ENCODE measurements at regions not wholly inside any gene's neighbourhood (a gene's known extent, or its start where the extent isn't known, plus 50 kb on each side); places are given as distances from the start of the nearest gene placed in this dataset.
A peak's percentile ranks its signal among the peaks of the same experiment; 100 is the strongest.

GRCh38 chr13:48838193-48838973 is 137.3 kb upstream of the FNDC3A start:
- H3K9me3 Mint-ChIP-seq: peaks cover 14% of the 10 kb centered on the region
- H3K4me1 Mint-ChIP-seq (ENCODE audit: low read depth): no peaks in the 10 kb centered on the region
- intact Hi-C loops (cut with micrococcal nuclease): no loop called here
- peaks cover 33% of the 10 kb centered on the region for H3K27me3 Mint-ChIP-seq (ENCODE audit: low read depth)
- no peak for DNase-seq (ENCODE audit: low spot score)
- H3K27ac Mint-ChIP-seq: no peak overlapping the region
- no peaks in the 10 kb centered on the region for H3K36me3 Mint-ChIP-seq (ENCODE audit: low read depth)
- H3K4me3 Mint-ChIP-seq (ENCODE audit: low read depth): no peak overlapping the region

GRCh38 chr13:48839171-48839570 is 136.5 kb upstream of the FNDC3A start:
- H3K27me3 Mint-ChIP-seq (ENCODE audit: low read depth): peaks cover 33% of the 10 kb centered on the region
- no peaks in the 10 kb centered on the region for H3K4me1 Mint-ChIP-seq (ENCODE audit: low read depth)
- intact Hi-C loops (cut with micrococcal nuclease): no loop called here
- no peaks in the 10 kb centered on the region for H3K36me3 Mint-ChIP-seq (ENCODE audit: low read depth)
- H3K9me3 Mint-ChIP-seq: peaks cover 7% of the 10 kb centered on the region
- no peak overlapping the region for H3K27ac Mint-ChIP-seq
- no peak overlapping the region for H3K4me3 Mint-ChIP-seq (ENCODE audit: low read depth)
- no peak for DNase-seq (ENCODE audit: low spot score)

- Mint-ChIP-seq H3K4me3 (ENCODE audit: low read depth) (no peak overlapping the region), H3K27me3 (ENCODE audit: low read depth) (peaks cover 33% of the 10 kb centered on the region), H3K27ac (no peak overlapping the region), H3K9me3 (peaks cover 3% of the 10 kb centered on the region), H3K36me3 (ENCODE audit: low read depth) (no peaks in the 10 kb centered on the region), H3K4me1 (ENCODE audit: low read depth) (no peaks in the 10 kb centered on the region)
- DNase-seq (ENCODE audit: low spot score): no peak
- intact Hi-C loops (cut with micrococcal nuclease): no loop called here
These were observed 135.3 kb upstream of the FNDC3A start for GRCh38 chr13:48840366-48840765.

- peaks cover 32% of the 10 kb centered on the region for H3K27me3 Mint-ChIP-seq (ENCODE audit: low read depth)
- DNase-seq (ENCODE audit: low spot score): no peak
- H3K36me3 Mint-ChIP-seq (ENCODE audit: low read depth): no peaks in the 10 kb centered on the region
- intact Hi-C loops (cut with micrococcal nuclease): no loop called here
- H3K4me3 Mint-ChIP-seq (ENCODE audit: low read depth): no peak overlapping the region
- no peaks in the 10 kb centered on the region for H3K9me3 Mint-ChIP-seq
- no peak overlapping the region for H3K27ac Mint-ChIP-seq
- no peaks in the 10 kb centered on the region for H3K4me1 Mint-ChIP-seq (ENCODE audit: low read depth)
These were observed 133.4 kb upstream of the FNDC3A start for GRCh38 chr13:48842316-48842715.

GRCh38 chr13:48843630-48844380 is 131.9 kb upstream of the FNDC3A start:
- intact Hi-C loops (cut with micrococcal nuclease): no loop called here
- no peak for DNase-seq (ENCODE audit: low spot score)
- Mint-ChIP-seq H3K27ac (no peak overlapping the region), H3K9me3 (no peaks in the 10 kb centered on the region), H3K27me3 (ENCODE audit: low read depth) (peaks cover 33% of the 10 kb centered on the region), H3K4me1 (ENCODE audit: low read depth) (no peaks in the 10 kb centered on the region), H3K36me3 (ENCODE audit: low read depth) (no peaks in the 10 kb centered on the region), H3K4me3 (ENCODE audit: low read depth) (no peak overlapping the region)

GRCh38 chr13:48844676-48845075 is 131.0 kb upstream of the FNDC3A start:
- Mint-ChIP-seq H3K27ac (no peak overlapping the region), H3K9me3 (no peaks in the 10 kb centered on the region), H3K4me1 (ENCODE audit: low read depth) (no peaks in the 10 kb centered on the region), H3K4me3 (ENCODE audit: low read depth) (no peak overlapping the region), H3K36me3 (ENCODE audit: low read depth) (no peaks in the 10 kb centered on the region), H3K27me3 (ENCODE audit: low read depth) (peaks cover 36% of the 10 kb centered on the region)
- intact Hi-C loops (cut with micrococcal nuclease): no loop called here
- no peak for DNase-seq (ENCODE audit: low spot score)

- Mint-ChIP-seq H3K27ac (no peak overlapping the region), H3K36me3 (ENCODE audit: low read depth) (no peaks in the 10 kb centered on the region), H3K27me3 (ENCODE audit: low read depth) (peaks cover 27% of the 10 kb centered on the region), H3K4me3 (ENCODE audit: low read depth) (no peak overlapping the region), H3K4me1 (ENCODE audit: low read depth) (peaks cover 22% of the 10 kb centered on the region), H3K9me3 (no peaks in the 10 kb centered on the region)
- DNase-seq (ENCODE audit: low spot score): no peak
- intact Hi-C loops (cut with micrococcal nuclease): no loop called here
These were observed 126.2 kb upstream of the FNDC3A start for GRCh38 chr13:48849515-48849914.

- intact Hi-C loops (cut with micrococcal nuclease): loop anchor here (5.0 kb wide), 1 partner anchor 41 kb away; no protein-coding TSS in a partner anchor
- Mint-ChIP-seq H3K4me1 (ENCODE audit: low read depth) (peaks cover 22% of the 10 kb centered on the region), H3K9me3 (no peaks in the 10 kb centered on the region), H3K27me3 (ENCODE audit: low read depth) (peaks cover 27% of the 10 kb centered on the region), H3K27ac (no peak overlapping the region), H3K36me3 (ENCODE audit: low read depth) (no peaks in the 10 kb centered on the region), H3K4me3 (ENCODE audit: low read depth) (no peak overlapping the region)
- no peak for DNase-seq (ENCODE audit: low spot score)
These were observed 124.0 kb upstream of the FNDC3A start for GRCh38 chr13:48851707-48852106.

- peaks cover 22% of the 10 kb centered on the region for H3K27me3 Mint-ChIP-seq (ENCODE audit: low read depth)
- H3K9me3 Mint-ChIP-seq: no peaks in the 10 kb centered on the region
- no peak for DNase-seq (ENCODE audit: low spot score)
- H3K36me3 Mint-ChIP-seq (ENCODE audit: low read depth): no peaks in the 10 kb centered on the region
- intact Hi-C loops (cut with micrococcal nuclease): loop anchor here (5.0 kb wide), 1 partner anchor 39 kb away; no protein-coding TSS in a partner anchor
- H3K4me3 Mint-ChIP-seq (ENCODE audit: low read depth): no peak overlapping the region
- H3K27ac Mint-ChIP-seq: peak overlapping the region; percentile 10
- peaks cover 25% of the 10 kb centered on the region for H3K4me1 Mint-ChIP-seq (ENCODE audit: low read depth)
These were observed 122.6 kb upstream of the FNDC3A start for GRCh38 chr13:48852911-48853727.

GRCh38 chr13:48853728-48854102 is 122.0 kb upstream of the FNDC3A start:
- H3K27me3 Mint-ChIP-seq (ENCODE audit: low read depth): peaks cover 23% of the 10 kb centered on the region
- no peaks in the 10 kb centered on the region for H3K9me3 Mint-ChIP-seq
- H3K36me3 Mint-ChIP-seq (ENCODE audit: low read depth): no peaks in the 10 kb centered on the region
- peaks cover 30% of the 10 kb centered on the region for H3K4me1 Mint-ChIP-seq (ENCODE audit: low read depth)
- H3K27ac Mint-ChIP-seq: peak overlapping the region; percentile 20
- intact Hi-C loops (cut with micrococcal nuclease): loop anchor here (5.0 kb wide), 1 partner anchor 39 kb away; no protein-coding TSS in a partner anchor
- H3K4me3 Mint-ChIP-seq (ENCODE audit: low read depth): no peak overlapping the region
- DNase-seq (ENCODE audit: low spot score): no peak

GRCh38 chr13:48857576-48857975 is 118.1 kb upstream of the FNDC3A start:
- Mint-ChIP-seq H3K36me3 (ENCODE audit: low read depth) (no peaks in the 10 kb centered on the region), H3K27me3 (ENCODE audit: low read depth) (peaks cover 11% of the 10 kb centered on the region), H3K9me3 (no peaks in the 10 kb centered on the region), H3K4me3 (ENCODE audit: low read depth) (no peak overlapping the region), H3K27ac (no peak overlapping the region), H3K4me1 (ENCODE audit: low read depth) (peaks cover 21% of the 10 kb centered on the region)
- intact Hi-C loops (cut with micrococcal nuclease): no loop called here
- no peak for DNase-seq (ENCODE audit: low spot score)

- Mint-ChIP-seq H3K9me3 (no peaks in the 10 kb centered on the region), H3K27ac (no peak overlapping the region), H3K27me3 (ENCODE audit: low read depth) (peaks cover 11% of the 10 kb centered on the region), H3K4me3 (ENCODE audit: low read depth) (no peak overlapping the region), H3K36me3 (ENCODE audit: low read depth) (no peaks in the 10 kb centered on the region), H3K4me1 (ENCODE audit: low read depth) (peaks cover 16% of the 10 kb centered on the region)
- intact Hi-C loops (cut with micrococcal nuclease): no loop called here
- no peak for DNase-seq (ENCODE audit: low spot score)
These were observed 117.4 kb upstream of the FNDC3A start for GRCh38 chr13:48858122-48858902.
